HepG2 (cell line): ENCODE measurements at regions not wholly inside any gene's neighbourhood (a gene's known extent, or its start where the extent isn't known, plus 50 kb on each side); places are given as distances from the start of the nearest gene placed in this dataset.

Source experiments
- ATAC-seq: fragments of 200-7000 bp; cut with Tn5 transposase; 3 replicates; pipeline ENCODE4 v1.9.1; 2020; ENCODE audit warnings: mild to moderate bottlenecking, moderate library complexity
- BruUV-seq: library from RNA; stranded (reverse); fragments of 400-500 nt; replicated peaks from 2 replicates; lab custom pipeline; 2021; lab: Mats Ljungman, UMichigan
- CTCF ChIA-PET: fragments of 300-600 bp; formaldehyde crosslinking; extraction: SDS; loops from one replicate; lab custom pipeline; 2021; ENCODE audit warnings: low total read pairs, inconsistent platforms, low intra/inter-chr PET ratio; lab: Yijun Ruan, JAX
- POLR2A ChIA-PET: fragments of 350-600 bp; sonication (Branson Sonifier 250); formaldehyde crosslinking; loops from one replicate; lab custom pipeline; 2020; ENCODE audit warnings: antibody characterized with exemption, inconsistent platforms; lab: Yijun Ruan, JAX
- DNase-seq: peaks from one replicate; pipeline ENCODE4 v3.0.0-alpha.2; 2015; ENCODE audit warnings: low spot score
- FAIRE-seq: peaks from 3 replicates; lab custom pipeline; 2011; peaks lifted over from hg19 to GRCh38; lab: Jason Lieb, UNC
- H2AFZ ChIP-seq: one replicate; pipeline ENCODE4 v1.6.1; 2011; ENCODE audit warnings: low read length, inconsistent platforms
- H3K27ac ChIP-seq: fragments of 300-600 bp; 3 replicates; pipeline ENCODE4 v1.8.0; 2011; ENCODE audit warnings: mixed run types, mild to moderate bottlenecking, mixed read lengths, low read length, inconsistent platforms; ENCODE audit not compliant: insufficient read depth; ENCODE audit errors: extremely low read length
- H3K27me3 ChIP-seq, 2 experiments: fragments of 200-600 bp in 1 of 2; 2 replicates in 1 of 2; 3 replicates in 1 of 2; pipeline versions ENCODE4 v1.6.0 to v1.8.0; 2011; ENCODE audit warnings: low read length in 2 of 2, mild to moderate bottlenecking in 2 of 2, moderate library complexity in 2 of 2, inconsistent platforms in 1 of 2; ENCODE audit not compliant: insufficient read depth in 2 of 2, control insufficient read depth in 1 of 2
- H3K36me3 ChIP-seq, 2 experiments: fragments of 200-600 bp in 1 of 2; replicated peaks in 1 of 2; 2 replicates in 1 of 2; 3 replicates in 1 of 2; pipeline versions ENCODE4 v1.5.1 to v1.8.0; 2011; ENCODE audit warnings: low read length in 2 of 2, inconsistent platforms in 1 of 2; ENCODE audit not compliant: insufficient read depth in 2 of 2, control insufficient read depth in 1 of 2
- H3K4me1 ChIP-seq: 2 replicates; pipeline ENCODE4 v1.5.1; 2012; ENCODE audit warnings: low read length, inconsistent platforms; ENCODE audit not compliant: insufficient read depth
- H3K4me2 ChIP-seq: 2 replicates; pipeline ENCODE4 v1.6.0; 2011; ENCODE audit warnings: low read depth, low read length, inconsistent platforms
- H3K4me3 ChIP-seq, 3 experiments: fragments of 200-600 bp in 1 of 3; sonication (generic), shearing (Covaris generic) in 1 of 3; replicated peaks in 1 of 3; 2 replicates each; pipeline ENCODE4 v1.5.1; 2011 to 2016; ENCODE audit warnings: low read length in 3 of 3, inconsistent platforms in 2 of 3, low read depth in 2 of 3, mild to moderate bottlenecking in 2 of 3, control low read depth in 1 of 3, mixed read lengths in 1 of 3; ENCODE audit not compliant: insufficient read depth in 1 of 3
- H3K79me2 ChIP-seq: one replicate; pipeline ENCODE4 v1.6.1; 2011; ENCODE audit warnings: low read length, inconsistent platforms; ENCODE audit not compliant: insufficient read depth
- H3K9ac ChIP-seq: 2 replicates; pipeline ENCODE4 v1.6.0; 2011; ENCODE audit warnings: mild to moderate bottlenecking, low read depth, low read length, inconsistent platforms; ENCODE audit not compliant: insufficient read depth
- H3K9me3 ChIP-seq: 2 replicates; pipeline ENCODE4 v1.5.1; 2012; ENCODE audit warnings: mild to moderate bottlenecking, low read length
- H4K20me1 ChIP-seq: 2 replicates; pipeline ENCODE4 v1.6.0; 2011; ENCODE audit warnings: inconsistent platforms, mild to moderate bottlenecking, low read length, moderate library complexity; ENCODE audit not compliant: insufficient read depth
- E2F5 ChIP-seq: sonication (generic); formaldehyde crosslinking; conservative IDR thresholded peaks from 2 replicates; pipeline ENCODE4 v1.4.0; 2020; ENCODE audit warnings: missing genetic modification reagents
- FOXP4 ChIP-seq: sonication (generic); formaldehyde crosslinking; IDR thresholded peaks from 2 replicates; pipeline ENCODE4 v1.4.0; 2020; ENCODE audit warnings: missing genetic modification reagents
- HNF1B ChIP-seq: sonication (generic); formaldehyde crosslinking; IDR thresholded peaks from 2 replicates; pipeline ENCODE4 v1.5.1; 2020; ENCODE audit warnings: mild to moderate bottlenecking, moderate library complexity, missing genetic modification reagents
- HNRNPLL ChIP-seq: fragments of 200-400 bp; formaldehyde crosslinking; IDR thresholded peaks from 2 replicates; pipeline ENCODE4 v1.6.1; 2017; ENCODE audit warnings: mild to moderate bottlenecking, low read depth, low read length; ENCODE audit not compliant: poor library complexity, severe bottlenecking
- MIXL1 ChIP-seq: IDR thresholded peaks from 2 replicates; pipeline ENCODE4 v1.6.1; 2016
- NR2F6 ChIP-seq, 2 experiments: IDR thresholded peaks; 2 replicates each; pipeline ENCODE4 v1.6.1; 2016; ENCODE audit warnings: antibody characterized with exemption in 1 of 2, mild to moderate bottlenecking in 1 of 2
- PITX1 ChIP-seq: sonication (generic); formaldehyde crosslinking; IDR thresholded peaks from 2 replicates; pipeline ENCODE4 v1.5.1; 2020; ENCODE audit warnings: mild to moderate bottlenecking, missing genetic modification reagents
- PRDM10 ChIP-seq: sonication (generic); formaldehyde crosslinking; IDR thresholded peaks from 2 replicates; pipeline ENCODE4 v1.4.0; 2020; ENCODE audit warnings: low read depth, missing genetic modification reagents
- REXO4 ChIP-seq: sonication (generic); formaldehyde crosslinking; IDR thresholded peaks from 2 replicates; pipeline ENCODE4 v1.8.0; 2022; ENCODE audit warnings: missing genetic modification reagents, mild to moderate bottlenecking, borderline replicate concordance
- TFAP4 ChIP-seq: sonication (generic); IDR thresholded peaks from 2 replicates; pipeline ENCODE4 v1.6.1; 2016; ENCODE audit warnings: low read depth, borderline replicate concordance
- ZMAT3 ChIP-seq: sonication (generic); formaldehyde crosslinking; conservative IDR thresholded peaks from 2 replicates; pipeline ENCODE4 v1.7.0; 2021; ENCODE audit warnings: missing genetic modification reagents
- ZNF207 ChIP-seq: fragments of 450-650 bp; IDR thresholded peaks from 2 replicates; pipeline ENCODE4 v1.6.1; 2016; ENCODE audit warnings: antibody characterized with exemption, borderline replicate concordance
- ZNF720 ChIP-seq: sonication (generic); formaldehyde crosslinking; IDR thresholded peaks from 2 replicates; pipeline ENCODE4 v1.4.0; 2020; ENCODE audit warnings: missing genetic modification reagents
- ZNF780A ChIP-seq: sonication (generic); formaldehyde crosslinking; IDR thresholded peaks from 2 replicates; pipeline ENCODE4 v1.8.0; 2022; ENCODE audit warnings: mild to moderate bottlenecking, missing genetic modification reagents, moderate library complexity
- WGBS: methylation state at CpG from one replicate; pipeline ENCODE4 v1.1.6; 2017; ENCODE audit warnings: low lambda C conversion rate; 5-methylcytosine and 5-hydroxymethylcytosine counted together
- in situ Hi-C: cut with HindIII; loops from 2 replicates; pipeline ENCODE4 v1.10.0; 2017; ENCODE audit warnings: low pct_unique_long_range_greater_than_20kb; ENCODE audit not compliant: extremely low pct_ligation_motif_present
- intact Hi-C: fragments of 100-400 bp; cut with micrococcal nuclease; formaldehyde crosslinking; loops from one replicate; pipeline ENCODE4 v1.10.0; 2022; ENCODE audit not compliant: unreplicated experiment

GRCh38 chr18:56462276-56462675, 176.1 kb downstream of the TXNL1 start (continued):
- TF ChIP-seq NR2F6 (IDR thresholded peaks at IDR 0.05), result no peak
- TF ChIP-seq NR2F6 (CRISPR knock-in tag; IDR thresholded peaks at IDR 0.05), result no peak
- no peak for TF ChIP-seq FOXP4 (CRISPR knock-in tag)
- no peak for TF ChIP-seq REXO4 (CRISPR knock-in tag)
- no peak for TF ChIP-seq MIXL1 (CRISPR knock-in tag)
- TF ChIP-seq TFAP4, result no peak
- TF ChIP-seq PITX1 (CRISPR knock-in tag), result no peak
- no peak for TF ChIP-seq HNRNPLL
- TF ChIP-seq HNF1B (CRISPR knock-in tag), result no peak
- TF ChIP-seq, all 625 proteins: peak for 0

GRCh38 chr18:56461151-56461550, 177.2 kb downstream of the TXNL1 start:
- Histone ChIP-seq H3K4me2 (no peak overlapping the region), H3K4me1 (no peaks in the 10 kb centered on the region), H3K27ac (no peak overlapping the region), H3K27me3 (no peaks in the 10 kb centered on the region), H3K9ac (no peak overlapping the region), H3K79me2 (no peaks in the 10 kb centered on the region), H2AFZ (no peak overlapping the region), H3K4me3 (no peak overlapping the region), H4K20me1 (no peaks in the 10 kb centered on the region), H3K9me3 (peaks cover 22% of the 10 kb centered on the region), H3K36me3 (no peaks in the 10 kb centered on the region)
- no peak for ATAC-seq
- in situ Hi-C loops, result no loop called here
- BruUV-seq, result no TSS peak
- 0% methylated on average over 1 of the region's 1 CpG for WGBS
- intact Hi-C loops, result no loop called here
- ChIA-PET CTCF (no interaction called here), POLR2A (no interaction called here)
- DNase-seq, result no peak
- no peak for FAIRE-seq
- TF ChIP-seq E2F5 (CRISPR knock-in tag) (no peak), PRDM10 (no peak), ZMAT3 (CRISPR knock-in tag) (no peak), ZNF780A (CRISPR knock-in tag) (no peak), ZNF207 (no peak), ZNF720 (CRISPR knock-in tag) (no peak)
